ENCODE measurements at regions not wholly inside any gene's neighbourhood (a gene's known extent, or its start where the extent isn't known, plus 50 kb on each side); places are given as distances from the start of the nearest gene placed in this dataset.

GRCh38 chr2:18988631-18989232 lies 369.7 kb downstream of the OSR1 start:
- H3K4me3 ChIP-seq, result no peak overlapping the region
- no peaks in the 10 kb centered on the region for H3K9me3 ChIP-seq
- TF ChIP-seq POLR2AphosphoS5 (IDR thresholded peaks at IDR 0.05) (no peak), EP300 (IDR thresholded peaks at IDR 0.05) (no peak)
- H3K4me1 ChIP-seq, result peaks cover 25% of the 10 kb centered on the region
- no peaks in the 10 kb centered on the region for H3K27me3 ChIP-seq
- no peak overlapping the region for H3K27ac ChIP-seq
- DNase-seq (ENCODE audit: low spot score in 2 of 2), result no peak
- WGBS, result 95% methylated on average over 3 of the region's 3 CpGs
- no peaks in the 10 kb centered on the region for H3K36me3 ChIP-seq

- Histone ChIP-seq H3K27ac (no peak overlapping the region), H3K4me3 (no peak overlapping the region), H3K36me3 (no peaks in the 10 kb centered on the region), H3K9me3 (no peaks in the 10 kb centered on the region), H3K27me3 (no peaks in the 10 kb centered on the region), H3K4me1 (peaks cover 25% of the 10 kb centered on the region)
- TF ChIP-seq POLR2AphosphoS5 (IDR thresholded peaks at IDR 0.05) (no peak), CTCF (IDR thresholded peaks at IDR 0.05) (no peak), POLR2A (IDR thresholded peaks at IDR 0.05) (no peak), EP300 (IDR thresholded peaks at IDR 0.05) (no peak)
- 16% methylated on average over 4 of the region's 4 CpGs for WGBS
- DNase-seq (ENCODE audit: low spot score in 2 of 2), result peak; percentile 71 to 80
Observed at GRCh38 chr2:18987592-18988073, 370.8 kb downstream of the OSR1 start.

- Histone ChIP-seq H3K4me3 (no peak overlapping the region), H3K4me1 (peaks cover 24% of the 10 kb centered on the region), H3K9me3 (no peaks in the 10 kb centered on the region), H3K27me3 (no peaks in the 10 kb centered on the region), H3K27ac (no peak overlapping the region), H3K36me3 (no peaks in the 10 kb centered on the region)
- DNase-seq (ENCODE audit: low spot score in 2 of 2), result no peak
- TF ChIP-seq CTCF (IDR thresholded peaks at IDR 0.05) (no peak), POLR2A (IDR thresholded peaks at IDR 0.05) (no peak), EP300 (IDR thresholded peaks at IDR 0.05) (no peak)
- WGBS, result 87% methylated on average over 4 of the region's 4 CpGs
Observed at GRCh38 chr2:18987016-18987415, 371.4 kb downstream of the OSR1 start.

DNA sequence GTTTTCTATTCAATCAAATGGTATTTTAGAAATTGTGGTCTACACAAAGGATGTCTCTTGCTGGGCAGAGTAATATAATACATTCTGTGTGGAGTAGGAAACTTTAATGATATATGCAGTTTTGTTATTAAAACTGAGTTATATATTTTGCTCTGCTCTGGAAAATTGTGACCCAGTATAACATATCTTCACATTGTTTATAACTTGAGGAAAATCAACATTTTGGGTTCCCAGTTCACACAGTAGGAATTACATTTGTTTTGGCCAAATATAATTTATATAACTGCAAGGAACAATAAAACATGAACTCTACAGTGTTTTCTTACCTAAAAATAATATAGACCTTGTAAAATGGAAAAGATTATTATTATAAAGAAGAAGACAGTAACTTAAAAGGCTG lies 372.4 kb downstream of the OSR1 start:
- no peak overlapping the region for H3K4me3 ChIP-seq
- H3K4me1 ChIP-seq, result peaks cover 14% of the 10 kb centered on the region
- TF ChIP-seq CTCF (IDR thresholded peaks at IDR 0.05) (no peak), POLR2AphosphoS5 (IDR thresholded peaks at IDR 0.05) (no peak), EP300 (IDR thresholded peaks at IDR 0.05) (no peak), POLR2A (IDR thresholded peaks at IDR 0.05) (no peak)
- DNase-seq (ENCODE audit: low spot score in 2 of 2), result no peak
- H3K9me3 ChIP-seq, result no peaks in the 10 kb centered on the region
- H3K27me3 ChIP-seq, result no peaks in the 10 kb centered on the region
- H3K36me3 ChIP-seq, result no peaks in the 10 kb centered on the region
- no peak overlapping the region for H3K27ac ChIP-seq

DNA sequence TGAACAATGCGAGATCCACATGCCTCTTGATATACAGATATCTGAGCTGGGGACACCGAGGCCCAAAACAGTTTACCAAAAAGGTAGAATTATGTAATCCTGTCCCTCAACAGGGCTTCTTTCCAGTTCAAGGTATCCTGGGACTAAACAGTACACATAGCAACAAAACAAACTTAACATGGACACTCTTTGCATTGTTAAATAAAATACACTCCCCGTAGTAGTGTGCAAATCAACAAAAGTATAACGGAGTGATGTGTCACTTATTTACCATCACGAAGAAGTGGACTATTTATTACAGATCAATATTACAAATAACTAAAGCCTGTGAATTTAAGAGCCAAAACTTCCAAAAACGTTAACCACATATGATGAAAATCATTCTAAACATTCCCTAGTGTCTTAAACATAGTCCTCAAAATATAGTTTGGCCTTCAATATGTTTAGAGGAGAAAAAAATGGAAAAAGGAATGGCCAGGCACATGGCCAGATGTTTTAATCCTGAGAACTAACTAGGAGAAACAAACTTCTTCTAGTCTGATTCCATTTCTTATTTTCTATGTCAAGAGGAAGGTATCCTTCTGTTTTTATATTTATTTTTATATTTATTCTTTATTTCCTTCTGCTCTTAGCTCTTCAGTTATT lies 377.5 kb downstream of the OSR1 start:
- no peaks in the 10 kb centered on the region for H3K27me3 ChIP-seq
- no peak overlapping the region for H3K4me3 ChIP-seq
- WGBS, result 82% methylated on average over 6 of the region's 6 CpGs
- TF ChIP-seq CTCF (IDR thresholded peaks at IDR 0.05) (no peak), EP300 (IDR thresholded peaks at IDR 0.05) (no peak), POLR2AphosphoS5 (IDR thresholded peaks at IDR 0.05) (no peak)
- H3K9me3 ChIP-seq, result no peaks in the 10 kb centered on the region
- H3K36me3 ChIP-seq, result no peaks in the 10 kb centered on the region
- H3K27ac ChIP-seq, result no peak overlapping the region
- DNase-seq (ENCODE audit: low spot score in 2 of 2), result no peak
- H3K4me1 ChIP-seq, result no peaks in the 10 kb centered on the region

Measured in suprapubic skin (tissue), 4 donors.